ENCODE measurements at regions not wholly inside any gene's neighbourhood (a gene's known extent, or its start where the extent isn't known, plus 50 kb on each side); places are given as distances from the start of the nearest gene placed in this dataset.

DNA sequence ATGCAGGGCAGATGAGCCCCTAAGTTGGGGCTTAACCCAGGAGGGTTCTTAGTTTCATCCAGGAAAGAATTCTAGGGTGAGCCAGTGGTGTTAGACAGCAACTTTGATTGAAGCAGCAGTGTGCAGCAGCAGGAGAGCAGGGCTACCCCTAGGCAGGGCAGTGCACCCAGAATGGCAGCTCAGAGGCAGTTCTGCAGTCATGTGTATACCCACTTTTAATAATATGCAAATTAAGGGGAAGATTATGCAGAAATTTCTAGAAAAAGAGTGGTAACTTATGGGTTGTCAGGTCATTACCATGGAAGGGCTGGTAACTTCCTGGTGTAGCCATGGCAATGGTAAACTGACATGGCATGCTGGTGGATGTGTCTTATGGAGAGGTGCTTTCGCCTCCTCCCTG, 297.5 kb downstream of the PCNX1 start:
- no peaks in the 10 kb centered on the region for H4K20me1 ChIP-seq (ENCODE audit: insufficient read depth, low read length, poor library complexity, severe bottlenecking)
- H3F3A ChIP-seq (ENCODE audit: low read depth), result no peaks in the 10 kb centered on the region
- H3K79me2 ChIP-seq (ENCODE audit: insufficient read depth, low read length), result no peaks in the 10 kb centered on the region
- H3K9ac ChIP-seq (ENCODE audit: low read depth, low read length, poor library complexity, severe bottlenecking), result no peak overlapping the region
- no peak overlapping the region for H3K4me2 ChIP-seq (ENCODE audit: low read depth, low read length, poor library complexity, severe bottlenecking)
- H3K9me2 ChIP-seq (replicated peaks; ENCODE audit: low read depth, low read length), result no peaks in the 10 kb centered on the region
- TF ChIP-seq CTCF (conservative IDR thresholded peaks at IDR 0.05; ENCODE audit: low read length) (no peak), EZH2phosphoT487 (IDR thresholded peaks at IDR 0.05; ENCODE audit: borderline replicate concordance) (no peak)
- H3K36me3 ChIP-seq (ENCODE audit: insufficient read depth, low read length), result no peaks in the 10 kb centered on the region
- H3K4me3 ChIP-seq (ENCODE audit: low read length, poor library complexity, severe bottlenecking), result no peak overlapping the region
- H3K27me3 ChIP-seq (ENCODE audit: insufficient read depth, low read length, poor library complexity, severe bottlenecking), result no peaks in the 10 kb centered on the region
- H3K4me1 ChIP-seq (ENCODE audit: insufficient read depth, low read length, poor library complexity, severe bottlenecking), result no peaks in the 10 kb centered on the region
- H3K9me3 ChIP-seq (ENCODE audit: insufficient read depth, low read depth, low read length), result no peaks in the 10 kb centered on the region
- H2AFZ ChIP-seq (ENCODE audit: low read length), result no peak overlapping the region

GRCh38 chr14:71206123-71206522, 298.9 kb downstream of the PCNX1 start:
- no peaks in the 10 kb centered on the region for H3K4me1 ChIP-seq (ENCODE audit: insufficient read depth, low read length, poor library complexity, severe bottlenecking)

DNA sequence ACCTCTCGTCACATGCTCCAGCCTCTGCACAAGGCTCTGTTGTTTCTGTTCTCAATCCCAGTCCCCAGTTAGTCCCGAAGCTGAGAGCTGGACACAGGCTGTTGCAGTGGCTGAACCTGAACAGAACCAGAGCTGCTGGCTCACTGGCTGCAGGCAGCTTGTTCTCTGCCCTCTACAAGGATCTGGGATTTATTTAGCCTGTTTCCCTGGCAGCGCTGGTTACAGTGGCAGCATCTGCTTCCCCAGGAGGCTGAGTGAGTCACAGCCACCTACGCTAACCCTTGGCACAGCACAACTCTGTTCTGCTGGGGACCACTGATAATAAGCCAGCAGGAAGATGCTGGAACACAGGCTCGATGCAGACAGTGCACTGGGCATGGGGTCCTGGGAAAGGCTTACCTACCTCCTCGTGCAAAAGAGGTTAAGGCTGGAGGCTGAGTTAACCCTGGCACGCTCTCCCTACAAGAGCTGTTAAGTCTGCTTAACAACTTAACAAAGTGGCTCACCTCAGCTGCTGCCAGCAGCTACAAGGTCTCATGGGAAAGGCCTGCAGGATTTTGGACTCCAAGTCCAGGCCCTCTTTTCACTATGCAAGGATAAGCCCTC, 299.6 kb downstream of the PCNX1 start:
- H3K9me3 ChIP-seq (ENCODE audit: insufficient read depth, low read depth, low read length), result no peaks in the 10 kb centered on the region
- no peaks in the 10 kb centered on the region for H4K20me1 ChIP-seq (ENCODE audit: insufficient read depth, low read length, poor library complexity, severe bottlenecking)
- H3K4me2 ChIP-seq (ENCODE audit: low read depth, low read length, poor library complexity, severe bottlenecking), result no peak overlapping the region
- TF ChIP-seq CTCF (conservative IDR thresholded peaks at IDR 0.05; ENCODE audit: low read length), result no peak
- no peak for TF ChIP-seq EZH2phosphoT487 (IDR thresholded peaks at IDR 0.05; ENCODE audit: borderline replicate concordance)
- no peak overlapping the region for H3K4me3 ChIP-seq (ENCODE audit: low read length, poor library complexity, severe bottlenecking)
- no peaks in the 10 kb centered on the region for H3K79me2 ChIP-seq (ENCODE audit: insufficient read depth, low read length)
- no peaks in the 10 kb centered on the region for H3K4me1 ChIP-seq (ENCODE audit: insufficient read depth, low read length, poor library complexity, severe bottlenecking)
- H3K36me3 ChIP-seq (ENCODE audit: insufficient read depth, low read length), result no peaks in the 10 kb centered on the region
- H3K9me2 ChIP-seq (replicated peaks; ENCODE audit: low read depth, low read length), result no peaks in the 10 kb centered on the region
- no peak overlapping the region for H3K9ac ChIP-seq (ENCODE audit: low read depth, low read length, poor library complexity, severe bottlenecking)
- H2AFZ ChIP-seq (ENCODE audit: low read length), result no peak overlapping the region
- no peaks in the 10 kb centered on the region for H3K27me3 ChIP-seq (ENCODE audit: insufficient read depth, low read length, poor library complexity, severe bottlenecking)
- no peaks in the 10 kb centered on the region for H3F3A ChIP-seq (ENCODE audit: low read depth)

More at GRCh38 chr14:71206123-71206522, 298.9 kb downstream of the PCNX1 start:
- Histone ChIP-seq H3K9me3 (ENCODE audit: insufficient read depth, low read depth, low read length) (no peaks in the 10 kb centered on the region), H3K79me2 (ENCODE audit: insufficient read depth, low read length) (no peaks in the 10 kb centered on the region), H4K20me1 (ENCODE audit: insufficient read depth, low read length, poor library complexity, severe bottlenecking) (no peaks in the 10 kb centered on the region), H2AFZ (ENCODE audit: low read length) (no peak overlapping the region), H3K36me3 (ENCODE audit: insufficient read depth, low read length) (no peaks in the 10 kb centered on the region), H3K4me3 (ENCODE audit: low read length, poor library complexity, severe bottlenecking) (no peak overlapping the region), H3K9ac (ENCODE audit: low read depth, low read length, poor library complexity, severe bottlenecking) (no peak overlapping the region), H3F3A (ENCODE audit: low read depth) (no peaks in the 10 kb centered on the region), H3K9me2 (replicated peaks; ENCODE audit: low read depth, low read length) (no peaks in the 10 kb centered on the region), H3K4me2 (ENCODE audit: low read depth, low read length, poor library complexity, severe bottlenecking) (no peak overlapping the region), H3K27me3 (ENCODE audit: insufficient read depth, low read length, poor library complexity, severe bottlenecking) (no peaks in the 10 kb centered on the region)
- TF ChIP-seq CTCF (conservative IDR thresholded peaks at IDR 0.05; ENCODE audit: low read length) (no peak), EZH2phosphoT487 (IDR thresholded peaks at IDR 0.05; ENCODE audit: borderline replicate concordance) (no peak)

All from Loucy (cell line).